ENCODE measurements at regions not wholly inside any gene's neighbourhood (a gene's known extent, or its start where the extent isn't known, plus 50 kb on each side); places are given as distances from the start of the nearest gene placed in this dataset.

DNA sequence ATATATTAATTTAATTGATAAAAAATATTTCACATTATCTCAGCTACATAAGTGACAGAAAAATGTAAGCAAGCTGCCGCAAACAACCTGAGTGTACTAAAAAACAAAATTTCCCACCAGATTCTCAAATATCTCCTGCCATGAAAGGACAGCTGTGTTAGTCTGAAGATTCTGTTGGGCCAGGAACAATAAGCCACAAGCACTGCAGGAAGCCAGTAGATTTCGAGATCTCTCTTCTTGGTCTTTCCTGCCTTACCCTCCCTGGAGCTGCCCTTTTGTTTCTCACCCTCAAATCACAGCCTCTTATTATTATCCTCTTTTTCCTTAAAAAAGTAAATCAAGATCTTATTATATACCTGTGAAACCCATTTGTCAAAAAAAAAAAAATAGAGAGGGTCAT lies 165.6 kb downstream of the EFNB2 start:
- no peaks in the 10 kb centered on the region for H3K36me3 ChIP-seq
- H3K4me3 ChIP-seq, result no peak overlapping the region
- no peaks in the 10 kb centered on the region for H3K4me1 ChIP-seq
- H3K9me3 ChIP-seq, result no peaks in the 10 kb centered on the region
- intact Hi-C loops (cut with DNase I; ENCODE audit: low total_unique reads), result no loop called here
- no peak for DNase-seq (ENCODE audit: low spot score in 2 of 2)
- H3K27ac ChIP-seq, result no peak overlapping the region
- TF ChIP-seq, protein P1, sequence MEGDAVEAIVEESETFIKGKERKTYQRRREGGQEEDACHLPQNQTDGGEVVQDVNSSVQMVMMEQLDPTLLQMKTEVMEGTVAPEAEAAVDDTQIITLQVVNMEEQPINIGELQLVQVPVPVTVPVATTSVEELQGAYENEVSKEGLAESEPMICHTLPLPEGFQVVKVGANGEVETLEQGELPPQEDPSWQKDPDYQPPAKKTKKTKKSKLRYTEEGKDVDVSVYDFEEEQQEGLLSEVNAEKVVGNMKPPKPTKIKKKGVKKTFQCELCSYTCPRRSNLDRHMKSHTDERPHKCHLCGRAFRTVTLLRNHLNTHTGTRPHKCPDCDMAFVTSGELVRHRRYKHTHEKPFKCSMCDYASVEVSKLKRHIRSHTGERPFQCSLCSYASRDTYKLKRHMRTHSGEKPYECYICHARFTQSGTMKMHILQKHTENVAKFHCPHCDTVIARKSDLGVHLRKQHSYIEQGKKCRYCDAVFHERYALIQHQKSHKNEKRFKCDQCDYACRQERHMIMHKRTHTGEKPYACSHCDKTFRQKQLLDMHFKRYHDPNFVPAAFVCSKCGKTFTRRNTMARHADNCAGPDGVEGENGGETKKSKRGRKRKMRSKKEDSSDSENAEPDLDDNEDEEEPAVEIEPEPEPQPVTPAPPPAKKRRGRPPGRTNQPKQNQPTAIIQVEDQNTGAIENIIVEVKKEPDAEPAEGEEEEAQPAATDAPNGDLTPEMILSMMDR (IDR thresholded peaks at IDR 0.05), result no peak
- no peak for TF ChIP-seq POLR2A (IDR thresholded peaks at IDR 0.05)
- TF ChIP-seq POLR2AphosphoS5 (IDR thresholded peaks at IDR 0.05), result no peak
- no peaks in the 10 kb centered on the region for H3K27me3 ChIP-seq

DNA sequence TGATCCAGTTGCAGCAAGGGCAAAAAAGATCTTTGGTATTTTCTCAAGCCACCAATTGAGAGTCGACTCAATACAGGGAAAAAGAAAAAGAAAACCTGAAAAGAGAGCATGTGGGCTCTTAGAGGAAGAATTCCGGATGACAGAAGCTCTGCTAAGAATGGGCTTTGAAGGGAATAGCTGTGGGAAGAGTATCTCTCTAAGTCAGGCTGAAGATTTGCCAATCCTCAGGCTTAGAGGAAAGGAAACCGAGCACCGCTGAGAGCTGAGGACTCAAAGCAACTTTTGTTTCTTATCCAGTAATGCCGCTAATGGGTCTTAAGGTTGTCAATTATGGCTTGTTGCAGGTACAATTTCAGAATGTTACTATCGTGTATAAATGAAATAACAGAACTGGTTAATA lies 166.4 kb downstream of the EFNB2 start:
- H3K27me3 ChIP-seq, result no peaks in the 10 kb centered on the region
- no peaks in the 10 kb centered on the region for H3K4me1 ChIP-seq
- no peaks in the 10 kb centered on the region for H3K36me3 ChIP-seq
- no peak overlapping the region for H3K27ac ChIP-seq
- TF ChIP-seq POLR2A (IDR thresholded peaks at IDR 0.05) (no peak), POLR2AphosphoS5 (IDR thresholded peaks at IDR 0.05) (no peak)
- TF ChIP-seq, protein P1 (IDR thresholded peaks at IDR 0.05), result no peak
- intact Hi-C loops (cut with DNase I; ENCODE audit: low total_unique reads), result no loop called here
- H3K4me3 ChIP-seq, result no peak overlapping the region
- DNase-seq (ENCODE audit: low spot score in 2 of 2), result no peak
- H3K9me3 ChIP-seq, result no peaks in the 10 kb centered on the region

DNA sequence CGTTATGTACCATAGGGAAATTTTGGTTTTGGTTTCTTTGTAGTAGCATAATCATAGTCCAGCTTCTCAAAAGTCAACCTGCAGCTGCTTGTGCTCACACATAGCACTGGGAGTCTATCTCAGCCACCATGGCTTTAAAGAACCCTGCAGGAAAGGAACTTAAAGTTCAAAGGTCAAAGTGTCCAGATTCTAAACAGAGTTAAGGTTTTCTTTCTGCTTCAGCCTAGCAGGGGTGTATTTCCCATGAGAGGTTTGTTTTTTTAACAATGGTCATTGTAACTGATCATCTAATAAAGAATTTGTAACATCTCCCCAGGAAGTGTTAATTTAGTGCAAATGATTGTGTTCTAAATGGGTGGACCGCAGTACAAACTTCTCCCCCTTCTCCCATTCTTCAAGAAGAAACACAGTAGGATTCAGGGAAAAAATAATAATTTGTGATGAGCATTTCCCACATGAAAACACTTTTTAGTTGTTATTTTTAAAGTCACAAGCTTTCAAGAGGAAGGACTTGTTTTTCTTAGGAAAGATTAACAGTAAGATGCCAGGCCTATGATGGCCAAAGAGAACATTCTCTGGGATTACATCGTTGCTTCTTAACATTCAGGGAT lies 168.0 kb downstream of the EFNB2 start:
- no peaks in the 10 kb centered on the region for H3K9me3 ChIP-seq
- H3K4me3 ChIP-seq, result no peak overlapping the region
- H3K27ac ChIP-seq, result no peak overlapping the region
- intact Hi-C loops (cut with DNase I; ENCODE audit: low total_unique reads), result no loop called here
- DNase-seq (ENCODE audit: low spot score in 2 of 2), result no peak
- H3K4me1 ChIP-seq, result no peaks in the 10 kb centered on the region
- H3K36me3 ChIP-seq, result no peaks in the 10 kb centered on the region
- H3K27me3 ChIP-seq, result no peaks in the 10 kb centered on the region
- TF ChIP-seq, protein P1 (IDR thresholded peaks at IDR 0.05), result no peak
- TF ChIP-seq POLR2A (IDR thresholded peaks at IDR 0.05), result no peak
- no peak for TF ChIP-seq POLR2AphosphoS5 (IDR thresholded peaks at IDR 0.05)

DNA sequence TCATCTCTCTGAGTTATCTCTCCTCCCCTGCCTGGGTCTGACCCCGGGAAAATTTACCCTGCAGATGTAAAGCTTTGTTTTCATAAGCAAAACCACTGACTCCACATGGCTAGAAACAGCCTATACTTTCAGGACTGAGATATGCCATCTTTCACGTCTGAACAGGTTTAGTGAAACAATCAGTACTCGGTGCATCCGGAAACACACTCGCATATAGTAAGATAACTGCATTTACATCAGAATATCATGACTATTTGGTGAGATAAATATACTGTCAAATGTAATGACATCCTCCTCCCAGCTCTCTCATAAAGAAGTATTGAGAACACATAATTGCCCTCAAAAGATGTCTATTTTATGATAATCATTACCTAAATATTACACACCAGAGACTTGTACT lies 172.8 kb downstream of the EFNB2 start:
- DNase-seq (ENCODE audit: low spot score in 2 of 2), result no peak

DNA sequence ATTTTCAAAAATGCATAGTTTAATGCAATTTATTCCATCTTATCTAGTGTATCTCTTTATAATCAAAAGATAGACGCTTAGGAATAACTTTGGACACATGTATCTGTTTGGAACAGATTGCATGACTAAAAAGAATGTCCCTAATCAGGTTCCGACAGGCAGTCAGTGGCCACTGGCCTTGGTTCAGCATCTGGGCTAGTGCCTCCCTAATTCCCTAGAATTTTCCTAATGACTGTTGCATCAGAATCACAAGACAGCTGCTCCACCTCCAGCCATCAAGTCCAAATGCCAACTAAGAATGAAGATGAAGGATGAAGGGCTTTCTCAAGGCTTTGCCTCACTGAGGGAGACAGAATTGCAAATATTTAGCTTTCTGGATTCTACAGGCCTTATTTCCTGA lies 173.8 kb downstream of the EFNB2 start:
- Histone ChIP-seq H3K4me1 (no peaks in the 10 kb centered on the region), H3K9me3 (no peaks in the 10 kb centered on the region), H3K36me3 (no peaks in the 10 kb centered on the region), H3K27ac (no peak overlapping the region), H3K4me3 (no peak overlapping the region), H3K27me3 (no peaks in the 10 kb centered on the region)
- intact Hi-C loops (cut with DNase I; ENCODE audit: low total_unique reads), result no loop called here
- TF ChIP-seq, protein P1 (IDR thresholded peaks at IDR 0.05), result no peak
- no peak for TF ChIP-seq POLR2A (IDR thresholded peaks at IDR 0.05)
- TF ChIP-seq POLR2AphosphoS5 (IDR thresholded peaks at IDR 0.05), result no peak
- no peak for DNase-seq (ENCODE audit: low spot score in 2 of 2)

More for the DNA sequence above, 172.8 kb downstream of the EFNB2 start:
- H3K9me3 ChIP-seq, result no peaks in the 10 kb centered on the region
- no peaks in the 10 kb centered on the region for H3K4me1 ChIP-seq
- H3K27ac ChIP-seq, result no peak overlapping the region
- H3K4me3 ChIP-seq, result no peak overlapping the region
- intact Hi-C loops (cut with DNase I; ENCODE audit: low total_unique reads), result no loop called here
- H3K36me3 ChIP-seq, result no peaks in the 10 kb centered on the region
- H3K27me3 ChIP-seq, result no peaks in the 10 kb centered on the region
- TF ChIP-seq POLR2AphosphoS5 (IDR thresholded peaks at IDR 0.05), result no peak
- TF ChIP-seq, protein P1 (IDR thresholded peaks at IDR 0.05), result no peak
- no peak for TF ChIP-seq POLR2A (IDR thresholded peaks at IDR 0.05)

Data from breast epithelium (tissue), 4 donors.